ENCODE measurements at regions not wholly inside any gene's neighbourhood (a gene's known extent, or its start where the extent isn't known, plus 50 kb on each side); places are given as distances from the start of the nearest gene placed in this dataset.

- DNase-seq (ENCODE audit: low read depth): no peak
- CTCF ChIA-PET: no interaction called here
Observed at GRCh38 chr11:82082976-82083375, 650.7 kb downstream of the FAM181B start.

GRCh38 chr11:82080160-82080559 is 653.5 kb downstream of the FAM181B start:
- Histone ChIP-seq H3K4me3 (ENCODE audit: low read depth, low read length) (no peak overlapping the region), H3K27me3 (ENCODE audit: control insufficient read depth, insufficient read depth, low read length) (no peaks in the 10 kb centered on the region), H3K36me3 (ENCODE audit: control insufficient read depth, insufficient read depth, low read length) (no peaks in the 10 kb centered on the region)
- TF ChIP-seq CTCF (IDR thresholded peaks at IDR 0.05; ENCODE audit: insufficient read depth, low read depth, low read length): no peak
- no peak for DNase-seq (ENCODE audit: low read depth)
- POLR2A ChIA-PET: no interaction called here
- CTCF ChIA-PET: no interaction called here

More at GRCh38 chr11:82082976-82083375, 650.7 kb downstream of the FAM181B start:
- H3K4me3 ChIP-seq (ENCODE audit: low read depth, low read length): no peak overlapping the region
- POLR2A ChIA-PET: no interaction called here
- TF ChIP-seq CTCF (IDR thresholded peaks at IDR 0.05; ENCODE audit: insufficient read depth, low read depth, low read length): no peak
- H3K36me3 ChIP-seq (ENCODE audit: control insufficient read depth, insufficient read depth, low read length): no peaks in the 10 kb centered on the region
- H3K27me3 ChIP-seq (ENCODE audit: control insufficient read depth, insufficient read depth, low read length): no peaks in the 10 kb centered on the region

GRCh38 chr11:82076126-82076525 is 657.5 kb downstream of the FAM181B start:
- DNase-seq (ENCODE audit: low read depth): no peak
- ChIA-PET CTCF (no interaction called here), POLR2A (no interaction called here)
- Histone ChIP-seq H3K36me3 (ENCODE audit: control insufficient read depth, insufficient read depth, low read length) (no peaks in the 10 kb centered on the region), H3K4me3 (ENCODE audit: low read depth, low read length) (no peak overlapping the region), H3K27me3 (ENCODE audit: control insufficient read depth, insufficient read depth, low read length) (no peaks in the 10 kb centered on the region)
- no peak for TF ChIP-seq CTCF (IDR thresholded peaks at IDR 0.05; ENCODE audit: insufficient read depth, low read depth, low read length)

- Histone ChIP-seq H3K4me3 (ENCODE audit: low read depth, low read length) (no peak overlapping the region), H3K36me3 (ENCODE audit: control insufficient read depth, insufficient read depth, low read length) (no peaks in the 10 kb centered on the region), H3K27me3 (ENCODE audit: control insufficient read depth, insufficient read depth, low read length) (no peaks in the 10 kb centered on the region)
- ChIA-PET CTCF (no interaction called here), POLR2A (no interaction called here)
- no peak for DNase-seq (ENCODE audit: low read depth)
- no peak for TF ChIP-seq CTCF (IDR thresholded peaks at IDR 0.05; ENCODE audit: insufficient read depth, low read depth, low read length)
Observed at GRCh38 chr11:82059505-82059904, 674.2 kb downstream of the FAM181B start.

GRCh38 chr11:82056450-82056849 is 677.2 kb downstream of the FAM181B start:
- no peak for TF ChIP-seq CTCF (IDR thresholded peaks at IDR 0.05; ENCODE audit: insufficient read depth, low read depth, low read length)
- DNase-seq (ENCODE audit: low read depth): no peak
- Histone ChIP-seq H3K27me3 (ENCODE audit: control insufficient read depth, insufficient read depth, low read length) (no peaks in the 10 kb centered on the region), H3K36me3 (ENCODE audit: control insufficient read depth, insufficient read depth, low read length) (no peaks in the 10 kb centered on the region), H3K4me3 (ENCODE audit: low read depth, low read length) (no peak overlapping the region)
- ChIA-PET POLR2A (no interaction called here), CTCF (no interaction called here)
